MM.1S (cell line): ENCODE measurements at regions not wholly inside any gene's neighbourhood (a gene's known extent, or its start where the extent isn't known, plus 50 kb on each side); places are given as distances from the start of the nearest gene placed in this dataset.

Experiments used
- CTCF ChIP-seq: fragments of 300-600 bp; sonication (generic); IDR thresholded peaks from 2 replicates; pipeline ENCODE4 v1.5.1; 2016; ENCODE audit warnings: antibody characterized with exemption, low read length, mixed read lengths
- EZH2 ChIP-seq: fragments of 300-600 bp; sonication (generic); optimal IDR thresholded peaks from 2 replicates; pipeline ENCODE3; 2017; ENCODE audit warnings: low read depth, mild to moderate bottlenecking, antibody characterized with exemption, low read length, mixed read lengths

DNA sequence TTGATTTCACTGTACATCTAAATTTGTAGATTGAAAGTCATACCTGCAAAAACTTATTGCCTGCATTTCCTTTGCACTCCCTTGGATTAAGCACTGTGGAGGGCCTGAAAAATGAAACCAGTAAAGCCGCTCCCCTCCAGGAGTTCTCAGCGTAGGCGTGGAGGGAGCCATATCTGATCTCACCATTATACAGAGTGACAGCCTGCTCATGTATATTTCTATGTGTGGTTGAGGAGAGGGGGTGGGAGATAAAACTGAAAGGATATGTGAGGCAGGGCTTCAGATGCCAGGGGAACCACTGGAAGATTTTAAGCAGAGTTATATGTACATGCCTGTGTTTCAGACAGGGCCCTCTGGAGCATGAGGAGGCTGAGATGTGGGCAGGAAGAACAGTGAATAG is 303.0 kb downstream of the MSX2 start:
- no peak for TF ChIP-seq CTCF
- no peak for TF ChIP-seq EZH2
